ENCODE measurements at regions not wholly inside any gene's neighbourhood (a gene's known extent, or its start where the extent isn't known, plus 50 kb on each side); places are given as distances from the start of the nearest gene placed in this dataset.
"Not testable (repeated sequence)": the region's sequence is repeated elsewhere in the genome, so short reads cannot be mapped to it uniquely, and the experiment has no call there.

GRCh38 chr4:28482580-28483270 is 1622.1 kb downstream of the STIM2 start:
- Histone ChIP-seq H3K9me3 (ENCODE audit: low read length) (no peaks in the 10 kb centered on the region), H3K9ac (ENCODE audit: low read length) (no peak overlapping the region), H3K4me1 (ENCODE audit: insufficient read depth, low read length) (no peaks in the 10 kb centered on the region), H3K27me3 (ENCODE audit: control insufficient read depth in 1 of 2, insufficient read depth in 2 of 2, low read length in 2 of 2) (no peaks in the 10 kb centered on the region), H3K4me3 (ENCODE audit: low read depth in 1 of 2, low read length in 2 of 2) (no peak overlapping the region), H3K27ac (ENCODE audit: low read depth, low read length) (no peak overlapping the region), H3K36me3 (ENCODE audit: insufficient read depth, low read length) (no peaks in the 10 kb centered on the region)

- Histone ChIP-seq H3K27me3 (ENCODE audit: control insufficient read depth in 1 of 2, insufficient read depth in 2 of 2, low read length in 2 of 2) (no peaks in the 10 kb centered on the region), H3K9ac (ENCODE audit: low read length) (no peak overlapping the region), H3K36me3 (ENCODE audit: insufficient read depth, low read length) (no peaks in the 10 kb centered on the region), H3K27ac (ENCODE audit: low read depth, low read length) (no peak overlapping the region), H3K4me1 (ENCODE audit: insufficient read depth, low read length) (no peaks in the 10 kb centered on the region), H3K9me3 (ENCODE audit: low read length) (no peaks in the 10 kb centered on the region), H3K4me3 (ENCODE audit: low read depth in 1 of 2, low read length in 2 of 2) (no peak overlapping the region)
Measured at GRCh38 chr4:28488021-28488420, 1627.4 kb downstream of the STIM2 start.

- Histone ChIP-seq H3K27me3 (ENCODE audit: control insufficient read depth in 1 of 2, insufficient read depth in 2 of 2, low read length in 2 of 2) (no peaks in the 10 kb centered on the region), H3K4me3 (ENCODE audit: low read depth in 1 of 2, low read length in 2 of 2) (no peak overlapping the region), H3K4me1 (ENCODE audit: insufficient read depth, low read length) (no peaks in the 10 kb centered on the region), H3K9me3 (ENCODE audit: low read length) (no peaks in the 10 kb centered on the region), H3K36me3 (ENCODE audit: insufficient read depth, low read length) (no peaks in the 10 kb centered on the region), H3K9ac (ENCODE audit: low read length) (no peak overlapping the region), H3K27ac (ENCODE audit: low read depth, low read length) (no peak overlapping the region)
Measured at GRCh38 chr4:28490669-28491068, 1630.0 kb downstream of the STIM2 start.

GRCh38 chr4:28505064-28505463 is 1644.4 kb downstream of the STIM2 start:
- no peaks in the 10 kb centered on the region for H3K36me3 ChIP-seq (ENCODE audit: insufficient read depth, low read length)
- H3K9ac ChIP-seq (ENCODE audit: low read length): no peak overlapping the region
- no peaks in the 10 kb centered on the region for H3K27me3 ChIP-seq (ENCODE audit: control insufficient read depth in 1 of 2, insufficient read depth in 2 of 2, low read length in 2 of 2)
- H3K9me3 ChIP-seq (ENCODE audit: low read length): no peaks in the 10 kb centered on the region
- no peak overlapping the region for H3K27ac ChIP-seq (ENCODE audit: low read depth, low read length)
- H3K4me3 ChIP-seq (ENCODE audit: low read depth in 1 of 2, low read length in 2 of 2): no peak overlapping the region
- H3K4me1 ChIP-seq (ENCODE audit: insufficient read depth, low read length): no peaks in the 10 kb centered on the region

- H3K4me1 ChIP-seq (ENCODE audit: insufficient read depth, low read length): no peaks in the 10 kb centered on the region
- no peaks in the 10 kb centered on the region for H3K9me3 ChIP-seq (ENCODE audit: low read length)
- H3K36me3 ChIP-seq (ENCODE audit: insufficient read depth, low read length): no peaks in the 10 kb centered on the region
- no peak overlapping the region for H3K27ac ChIP-seq (ENCODE audit: low read depth, low read length)
- no peak overlapping the region for H3K4me3 ChIP-seq (ENCODE audit: low read depth in 1 of 2, low read length in 2 of 2)
- no peaks in the 10 kb centered on the region for H3K27me3 ChIP-seq (ENCODE audit: control insufficient read depth in 1 of 2, insufficient read depth in 2 of 2, low read length in 2 of 2)
- no peak overlapping the region for H3K9ac ChIP-seq (ENCODE audit: low read length)
Measured at GRCh38 chr4:28508636-28509035, 1648.0 kb downstream of the STIM2 start.

- H3K9me3 ChIP-seq (ENCODE audit: low read length); H3K4me1 ChIP-seq (ENCODE audit: insufficient read depth, low read length); H3K9ac ChIP-seq (ENCODE audit: low read length); H3K36me3 ChIP-seq (ENCODE audit: insufficient read depth, low read length); H3K27ac ChIP-seq (ENCODE audit: low read depth, low read length); H3K4me3 ChIP-seq (ENCODE audit: low read depth in 1 of 2, low read length in 2 of 2); H3K27me3 ChIP-seq (ENCODE audit: control insufficient read depth in 1 of 2, insufficient read depth in 2 of 2, low read length in 2 of 2): not testable (repeated sequence)
Measured at GRCh38 chr4:28514766-28515165, 1654.1 kb downstream of the STIM2 start.

GRCh38 chr4:28518561-28519165 is 1658.0 kb downstream of the STIM2 start:
- Histone ChIP-seq H3K4me1 (ENCODE audit: insufficient read depth, low read length) (no peaks in the 10 kb centered on the region), H3K36me3 (ENCODE audit: insufficient read depth, low read length) (no peaks in the 10 kb centered on the region), H3K9me3 (ENCODE audit: low read length) (no peaks in the 10 kb centered on the region), H3K27ac (ENCODE audit: low read depth, low read length) (no peak overlapping the region), H3K4me3 (ENCODE audit: low read depth in 1 of 2, low read length in 2 of 2) (no peak overlapping the region), H3K27me3 (ENCODE audit: control insufficient read depth in 1 of 2, insufficient read depth in 2 of 2, low read length in 2 of 2) (no peaks in the 10 kb centered on the region), H3K9ac (ENCODE audit: low read length) (no peak overlapping the region)

GRCh38 chr4:28523681-28524190 is 1663.1 kb downstream of the STIM2 start:
- H3K4me3 ChIP-seq (ENCODE audit: low read depth in 1 of 2, low read length in 2 of 2): no peak overlapping the region
- no peak overlapping the region for H3K27ac ChIP-seq (ENCODE audit: low read depth, low read length)
- H3K9ac ChIP-seq (ENCODE audit: low read length): no peak overlapping the region
- H3K9me3 ChIP-seq (ENCODE audit: low read length): no peaks in the 10 kb centered on the region
- no peaks in the 10 kb centered on the region for H3K4me1 ChIP-seq (ENCODE audit: insufficient read depth, low read length)
- H3K27me3 ChIP-seq (ENCODE audit: control insufficient read depth in 1 of 2, insufficient read depth in 2 of 2, low read length in 2 of 2): no peaks in the 10 kb centered on the region
- H3K36me3 ChIP-seq (ENCODE audit: insufficient read depth, low read length): no peaks in the 10 kb centered on the region

GRCh38 chr4:28536124-28536523 is 1675.5 kb downstream of the STIM2 start:
- H3K27me3 ChIP-seq (ENCODE audit: control insufficient read depth in 1 of 2, insufficient read depth in 2 of 2, low read length in 2 of 2): no peaks in the 10 kb centered on the region
- no peaks in the 10 kb centered on the region for H3K36me3 ChIP-seq (ENCODE audit: insufficient read depth, low read length)
- H3K4me1 ChIP-seq (ENCODE audit: insufficient read depth, low read length): no peaks in the 10 kb centered on the region
- H3K4me3 ChIP-seq (ENCODE audit: low read depth in 1 of 2, low read length in 2 of 2): no peak overlapping the region
- no peaks in the 10 kb centered on the region for H3K9me3 ChIP-seq (ENCODE audit: low read length)
- H3K9ac ChIP-seq (ENCODE audit: low read length): no peak overlapping the region
- H3K27ac ChIP-seq (ENCODE audit: low read depth, low read length): no peak overlapping the region

GRCh38 chr4:28545986-28546385 is 1685.3 kb downstream of the STIM2 start:
- no peaks in the 10 kb centered on the region for H3K27me3 ChIP-seq (ENCODE audit: control insufficient read depth in 1 of 2, insufficient read depth in 2 of 2, low read length in 2 of 2)
- no peaks in the 10 kb centered on the region for H3K36me3 ChIP-seq (ENCODE audit: insufficient read depth, low read length)
- H3K27ac ChIP-seq (ENCODE audit: low read depth, low read length): no peak overlapping the region
- no peak overlapping the region for H3K9ac ChIP-seq (ENCODE audit: low read length)
- H3K9me3 ChIP-seq (ENCODE audit: low read length): no peaks in the 10 kb centered on the region
- H3K4me1 ChIP-seq (ENCODE audit: insufficient read depth, low read length): no peaks in the 10 kb centered on the region
- H3K4me3 ChIP-seq (ENCODE audit: low read depth in 1 of 2, low read length in 2 of 2): no peak overlapping the region

- Histone ChIP-seq H3K27ac (ENCODE audit: low read depth, low read length) (no peak overlapping the region), H3K36me3 (ENCODE audit: insufficient read depth, low read length) (no peaks in the 10 kb centered on the region), H3K27me3 (ENCODE audit: control insufficient read depth in 1 of 2, insufficient read depth in 2 of 2, low read length in 2 of 2) (no peaks in the 10 kb centered on the region), H3K9ac (ENCODE audit: low read length) (no peak overlapping the region), H3K4me1 (ENCODE audit: insufficient read depth, low read length) (no peaks in the 10 kb centered on the region), H3K4me3 (ENCODE audit: low read depth in 1 of 2, low read length in 2 of 2) (no peak overlapping the region), H3K9me3 (ENCODE audit: low read length) (no peaks in the 10 kb centered on the region)
Measured at GRCh38 chr4:28548136-28548535, 1687.5 kb downstream of the STIM2 start.

GRCh38 chr4:28548594-28548993 is 1688.0 kb downstream of the STIM2 start:
- H3K4me1 ChIP-seq (ENCODE audit: insufficient read depth, low read length): no peaks in the 10 kb centered on the region
- H3K9ac ChIP-seq (ENCODE audit: low read length): no peak overlapping the region
- H3K9me3 ChIP-seq (ENCODE audit: low read length): no peaks in the 10 kb centered on the region
- H3K4me3 ChIP-seq (ENCODE audit: low read depth in 1 of 2, low read length in 2 of 2): no peak overlapping the region
- no peaks in the 10 kb centered on the region for H3K36me3 ChIP-seq (ENCODE audit: insufficient read depth, low read length)
- H3K27me3 ChIP-seq (ENCODE audit: control insufficient read depth in 1 of 2, insufficient read depth in 2 of 2, low read length in 2 of 2): no peaks in the 10 kb centered on the region
- H3K27ac ChIP-seq (ENCODE audit: low read depth, low read length): no peak overlapping the region

Data from muscle layer of colon (tissue), 2 donors.